GM12878 (cell line): ENCODE measurements at regions not wholly inside any gene's neighbourhood (a gene's known extent, or its start where the extent isn't known, plus 50 kb on each side); places are given as distances from the start of the nearest gene placed in this dataset.

Experiments used
- ATAC-seq: fragments of 200-7000 bp; cut with Tn5 transposase; 3 replicates; pipeline ENCODE4 v1.9.1; 2020; ENCODE audit warnings: mild to moderate bottlenecking, moderate library complexity
- BruUV-seq: library from RNA; stranded (reverse); fragments of 400-500 nt; replicated peaks from 2 replicates; lab custom pipeline; 2021; lab: Mats Ljungman, UMichigan
- CTCF ChIA-PET: fragments of 300-600 bp; sonication (Branson Sonifier 250); formaldehyde crosslinking; extraction: SDS; loops from one replicate; lab custom pipeline; 2021; ENCODE audit warnings: inconsistent platforms; lab: Yijun Ruan, JAX
- POLR2A ChIA-PET: fragments of 350-600 bp; formaldehyde crosslinking; extraction: SDS; loops from one replicate; lab custom pipeline; 2021; ENCODE audit warnings: inconsistent platforms; lab: Charles Lee
- RAD21 ChIA-PET: fragments of 300-600 bp; sonication (Branson Sonifier 250); formaldehyde crosslinking; loops from one replicate; lab custom pipeline; 2023; ENCODE audit warnings: antibody characterized with exemption; ENCODE audit not compliant: unreplicated experiment; lab: Charles Lee
- SMC1A ChIA-PET: fragments of 300-600 bp; sonication (Branson Sonifier 250); formaldehyde crosslinking; loops from one replicate; lab custom pipeline; 2023; ENCODE audit not compliant: unreplicated experiment, uncharacterized antibody; lab: Charles Lee
- DNase-seq: peaks from one replicate; pipeline ENCODE4 v3.0.0-alpha.2; 2011; ENCODE audit warnings: low read depth, low spot score
- FAIRE-seq: peaks from 3 replicates; lab custom pipeline; 2011; peaks lifted over from hg19 to GRCh38; lab: Jason Lieb, UNC
- H2AFZ ChIP-seq: 2 replicates; pipeline ENCODE4 v1.6.0; 2011; ENCODE audit warnings: low read depth, low read length, control low read depth; ENCODE audit not compliant: control insufficient read depth
- H3K27ac ChIP-seq: 2 replicates; pipeline ENCODE4 v1.5.1; 2011; ENCODE audit warnings: control low read depth; ENCODE audit not compliant: control insufficient read depth, insufficient read depth
- H3K27me3 ChIP-seq, 2 experiments: replicated peaks in 1 of 2; 2 replicates each; pipeline versions ENCODE4 v1.6.0 to v1.6.1; 2011; ENCODE audit warnings: low read length in 1 of 2; ENCODE audit not compliant: control insufficient read depth in 2 of 2, insufficient read depth in 2 of 2
- H3K36me3 ChIP-seq, 2 experiments: 2 replicates each; pipeline ENCODE4 v1.5.1; 2011; ENCODE audit warnings: low read length in 1 of 2; ENCODE audit not compliant: control insufficient read depth in 2 of 2, insufficient read depth in 2 of 2
- H3K4me1 ChIP-seq: 2 replicates; pipeline ENCODE4 v1.6.1; 2011; ENCODE audit warnings: mild to moderate bottlenecking, low read length, moderate library complexity, mixed read lengths; ENCODE audit not compliant: control insufficient read depth, insufficient read depth
- H3K4me2 ChIP-seq: 2 replicates; pipeline ENCODE4 v1.6.0; 2011; ENCODE audit warnings: control low read depth; ENCODE audit not compliant: control insufficient read depth, insufficient read depth
- H3K4me3 ChIP-seq: fragments of 200-600 bp; sonication (generic); 2 replicates; pipeline ENCODE4 v1.5.1; 2016
- H3K79me2 ChIP-seq: 2 replicates; pipeline ENCODE4 v1.6.0; 2011; ENCODE audit warnings: low read length; ENCODE audit not compliant: control insufficient read depth, insufficient read depth
- H3K9ac ChIP-seq: 2 replicates; pipeline ENCODE4 v1.8.0; 2011; ENCODE audit warnings: low read length, control low read depth, mixed read lengths; ENCODE audit not compliant: control insufficient read depth, insufficient read depth
- H3K9me3 ChIP-seq: replicated peaks from 3 replicates; pipeline ENCODE4 v1.5.1; 2011; ENCODE audit warnings: mild to moderate bottlenecking, low read length; ENCODE audit not compliant: control insufficient read depth, insufficient read depth
- H4K20me1 ChIP-seq: 2 replicates; pipeline ENCODE4 v1.6.0; 2011; ENCODE audit not compliant: control insufficient read depth, insufficient read depth
- BRCA1 ChIP-seq: IDR thresholded peaks from 2 replicates; pipeline ENCODE4 v1.6.1; 2011; ENCODE audit warnings: low read depth, low read length, improper control_type of control experiment
- CBFB ChIP-seq: IDR thresholded peaks from 2 replicates; pipeline ENCODE4 v1.6.1; 2016; ENCODE audit warnings: antibody characterized with exemption, low read depth
- DPF2 ChIP-seq: fragments of 450-650 bp; IDR thresholded peaks from 2 replicates; pipeline ENCODE4 v1.6.1; 2017; ENCODE audit warnings: mild to moderate bottlenecking
- GATAD2B ChIP-seq: fragments of 450-650 bp; conservative IDR thresholded peaks from 2 replicates; pipeline ENCODE4 v1.6.1; 2017; ENCODE audit warnings: low read depth, mild to moderate bottlenecking, moderate library complexity
- JUNB ChIP-seq: IDR thresholded peaks from 2 replicates; pipeline ENCODE4 v1.6.1; 2016; ENCODE audit warnings: antibody characterized with exemption, mild to moderate bottlenecking
- KAT2A ChIP-seq: conservative IDR thresholded peaks from 2 replicates; pipeline ENCODE4 v1.6.1; 2011; ENCODE audit warnings: low read depth, low read length; ENCODE audit not compliant: control insufficient read depth
- KDM1A ChIP-seq: fragments of 200-600 bp; sonication (generic); IDR thresholded peaks from 2 replicates; pipeline ENCODE4 v1.6.1; 2016; ENCODE audit warnings: borderline replicate concordance
- MEF2A ChIP-seq: IDR thresholded peaks from 2 replicates; pipeline ENCODE4 v1.6.1; 2011; ENCODE audit warnings: low read depth, mild to moderate bottlenecking, low read length, moderate library complexity; ENCODE audit not compliant: insufficient read depth
- SMAD5 ChIP-seq: IDR thresholded peaks from 2 replicates; pipeline ENCODE4 v1.6.1; 2016; ENCODE audit warnings: antibody characterized with exemption, low read depth
- TCF7 ChIP-seq: IDR thresholded peaks from 2 replicates; pipeline ENCODE4 v1.6.1; 2014; ENCODE audit warnings: antibody characterized with exemption, borderline replicate concordance
- WGBS: methylation state at CpG from one replicate; pipeline ENCODE4 v1.1.6; 2016; ENCODE audit warnings: low lambda C conversion rate; ENCODE audit not compliant: insufficient replicate concordance, insufficient coverage; ENCODE audit errors: missing lambda C conversion rate; 5-methylcytosine and 5-hydroxymethylcytosine counted together
- in situ Hi-C: fragments of 300-500 bp; cut with MboI; formaldehyde crosslinking; loops from 9 replicates; pipeline ENCODE4 v1.14.3; 2018; ENCODE audit warnings: mixed read lengths
- intact Hi-C: fragments of 100-400 bp; cut with micrococcal nuclease; formaldehyde crosslinking; loops from one replicate; pipeline ENCODE4 v1.14.2; 2022; ENCODE audit not compliant: unreplicated experiment
- TF ChIP-seq, protein P1 (sequence below): IDR thresholded peaks from 2 replicates; pipeline ENCODE4 v1.6.1; 2011; ENCODE audit warnings: borderline replicate concordance, low read depth, mild to moderate bottlenecking, moderate library complexity, mixed read lengths, low read length; ENCODE audit not compliant: insufficient read depth; ENCODE audit errors: extremely low read length
- TF ChIP-seq, protein P2 (sequence below): fragments of 450-650 bp; IDR thresholded peaks from 2 replicates; pipeline ENCODE4 v1.6.1; 2017; ENCODE audit warnings: mild to moderate bottlenecking
- TF ChIP-seq, protein P3 (sequence below): IDR thresholded peaks from 2 replicates; pipeline ENCODE4 v1.6.1; 2011; ENCODE audit warnings: low read depth, mild to moderate bottlenecking, low read length, moderate library complexity, borderline replicate concordance; ENCODE audit errors: extremely low read depth

DNA sequence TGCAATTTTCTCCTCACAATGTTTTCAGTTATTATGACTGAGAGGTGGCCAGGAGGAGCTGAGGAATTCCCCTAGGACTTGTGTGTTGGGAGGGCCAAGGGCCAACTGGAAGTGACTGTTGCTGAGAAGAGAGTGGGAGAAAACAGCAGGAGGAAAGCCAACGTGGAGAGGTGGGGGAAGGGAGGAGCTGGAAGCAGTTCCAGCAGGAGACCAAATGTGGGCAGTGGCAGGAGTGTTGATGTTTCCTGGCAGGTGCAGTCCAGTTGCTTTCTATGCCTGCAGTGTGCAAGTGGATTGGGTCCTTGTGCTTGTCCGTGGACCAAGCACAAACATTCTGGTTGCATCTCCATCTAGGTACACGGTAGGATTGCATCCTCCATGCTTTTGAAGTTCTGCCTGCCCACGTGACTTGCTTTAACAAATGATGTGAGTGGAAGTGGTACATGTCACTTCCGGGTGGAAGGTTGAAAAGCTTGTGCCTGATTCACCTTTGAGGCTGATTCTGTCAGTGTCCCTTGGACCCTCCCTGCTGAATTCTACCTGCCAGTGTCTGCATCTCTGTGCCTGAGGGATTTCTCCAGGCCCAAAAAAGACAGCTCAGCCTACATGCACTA, 54.7 kb upstream of the CRHR1 start:
- H3K79me2 ChIP-seq, result no peaks in the 10 kb centered on the region
- WGBS, result 22% methylated on average over 5 of the region's 5 CpGs
- ATAC-seq (no peak), DNase-seq (no peak), FAIRE-seq (no peak)
- H3K9me3 ChIP-seq, result peaks cover 2% of the 10 kb centered on the region; the same call in 2 of the 3 replicates
- no peak overlapping the region for H3K27ac ChIP-seq
- no peak overlapping the region for H3K9ac ChIP-seq
- CTCF ChIA-PET, result interaction anchor here (0.9 kb wide), 1 partner anchor 123 kb away, joined by 3 read pairs; no protein-coding TSS in a partner anchor
- no peak for TF ChIP-seq TCF7
- TF ChIP-seq, protein P1, sequence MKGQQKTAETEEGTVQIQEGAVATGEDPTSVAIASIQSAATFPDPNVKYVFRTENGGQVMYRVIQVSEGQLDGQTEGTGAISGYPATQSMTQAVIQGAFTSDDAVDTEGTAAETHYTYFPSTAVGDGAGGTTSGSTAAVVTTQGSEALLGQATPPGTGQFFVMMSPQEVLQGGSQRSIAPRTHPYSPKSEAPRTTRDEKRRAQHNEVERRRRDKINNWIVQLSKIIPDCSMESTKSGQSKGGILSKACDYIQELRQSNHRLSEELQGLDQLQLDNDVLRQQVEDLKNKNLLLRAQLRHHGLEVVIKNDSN, result peak; percentile 41
- no peak overlapping the region for H2AFZ ChIP-seq
- no peaks in the 10 kb centered on the region for H3K36me3 ChIP-seq
- intact Hi-C loops, result no loop called here
- H3K4me3 ChIP-seq, result no peak overlapping the region
- H3K4me2 ChIP-seq, result no peak overlapping the region
- SMC1A ChIA-PET, result interaction anchor here (0.6 kb wide), 1 partner anchor 984 kb away, joined by 3 read pairs; no protein-coding TSS in a partner anchor
- H4K20me1 ChIP-seq, result no peaks in the 10 kb centered on the region
- POLR2A ChIA-PET, result no interaction called here
- in situ Hi-C loops, result no loop called here
- BruUV-seq, result no TSS peak
- H3K27me3 ChIP-seq, result no peaks in the 10 kb centered on the region
- no peaks in the 10 kb centered on the region for H3K4me1 ChIP-seq
- RAD21 ChIA-PET, result no interaction called here

DNA sequence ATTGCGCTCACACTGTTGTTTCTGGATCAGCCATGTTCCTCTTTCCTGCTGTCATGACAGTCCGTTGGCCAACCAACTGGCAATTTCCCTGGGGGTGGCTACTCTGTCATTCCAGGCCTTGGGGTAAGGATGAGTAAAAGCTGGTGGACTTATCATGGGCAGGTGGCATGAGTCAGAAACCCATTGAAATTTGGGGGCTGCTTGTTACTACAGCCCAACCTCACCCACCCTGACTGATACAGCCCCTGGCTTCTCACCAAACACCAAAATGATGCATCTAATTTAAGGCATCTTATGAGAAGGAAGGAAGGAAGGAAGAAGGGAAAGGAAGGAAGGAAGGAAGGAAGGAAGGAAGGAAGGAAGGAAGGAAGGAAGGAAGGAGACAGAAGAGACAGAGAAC, 53.9 kb upstream of the CRHR1 start:
- no peaks in the 10 kb centered on the region for H3K27me3 ChIP-seq
- no peaks in the 10 kb centered on the region for H4K20me1 ChIP-seq
- ChIA-PET POLR2A (no interaction called here), CTCF (no interaction called here), SMC1A (no interaction called here), RAD21 (no interaction called here)
- no peak overlapping the region for H2AFZ ChIP-seq
- no peak overlapping the region for H3K9ac ChIP-seq
- ATAC-seq (no peak), FAIRE-seq (no peak), DNase-seq (no peak)
- no peaks in the 10 kb centered on the region for H3K4me1 ChIP-seq
- H3K9me3 ChIP-seq, result peaks cover 2% of the 10 kb centered on the region; the same call in 2 of the 3 replicates
- intact Hi-C loops, result no loop called here
- in situ Hi-C loops, result no loop called here
- H3K27ac ChIP-seq, result no peak overlapping the region
- no peaks in the 10 kb centered on the region for H3K36me3 ChIP-seq
- no peak overlapping the region for H3K4me3 ChIP-seq
- no TSS peak for BruUV-seq
- H3K79me2 ChIP-seq, result no peaks in the 10 kb centered on the region
- 48% methylated on average over 2 of the region's 2 CpGs for WGBS
- TF ChIP-seq BRCA1, result no peak
- no peak for TF ChIP-seq CBFB
- no peak for TF ChIP-seq DPF2
- no peak for TF ChIP-seq KAT2A
- TF ChIP-seq, protein P2, sequence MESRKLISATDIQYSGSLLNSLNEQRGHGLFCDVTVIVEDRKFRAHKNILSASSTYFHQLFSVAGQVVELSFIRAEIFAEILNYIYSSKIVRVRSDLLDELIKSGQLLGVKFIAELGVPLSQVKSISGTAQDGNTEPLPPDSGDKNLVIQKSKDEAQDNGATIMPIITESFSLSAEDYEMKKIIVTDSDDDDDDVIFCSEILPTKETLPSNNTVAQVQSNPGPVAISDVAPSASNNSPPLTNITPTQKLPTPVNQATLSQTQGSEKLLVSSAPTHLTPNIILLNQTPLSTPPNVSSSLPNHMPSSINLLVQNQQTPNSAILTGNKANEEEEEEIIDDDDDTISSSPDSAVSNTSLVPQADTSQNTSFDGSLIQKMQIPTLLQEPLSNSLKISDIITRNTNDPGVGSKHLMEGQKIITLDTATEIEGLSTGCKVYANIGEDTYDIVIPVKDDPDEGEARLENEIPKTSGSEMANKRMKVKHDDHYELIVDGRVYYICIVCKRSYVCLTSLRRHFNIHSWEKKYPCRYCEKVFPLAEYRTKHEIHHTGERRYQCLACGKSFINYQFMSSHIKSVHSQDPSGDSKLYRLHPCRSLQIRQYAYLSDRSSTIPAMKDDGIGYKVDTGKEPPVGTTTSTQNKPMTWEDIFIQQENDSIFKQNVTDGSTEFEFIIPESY, result no peak
- no peak for TF ChIP-seq JUNB
- TF ChIP-seq, protein P3, sequence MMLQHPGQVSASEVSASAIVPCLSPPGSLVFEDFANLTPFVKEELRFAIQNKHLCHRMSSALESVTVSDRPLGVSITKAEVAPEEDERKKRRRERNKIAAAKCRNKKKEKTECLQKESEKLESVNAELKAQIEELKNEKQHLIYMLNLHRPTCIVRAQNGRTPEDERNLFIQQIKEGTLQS, result no peak
- TF ChIP-seq SMAD5, result no peak
- no peak for TF ChIP-seq GATAD2B
- TF ChIP-seq MEF2A, result no peak
- no peak for TF ChIP-seq KDM1A
- no peak overlapping the region for H3K4me2 ChIP-seq
